Testis (tissue), 2 donors: ENCODE measurements at regions not wholly inside any gene's neighbourhood (a gene's known extent, or its start where the extent isn't known, plus 50 kb on each side); places are given as distances from the start of the nearest gene placed in this dataset.

ENCODE experiments used
- DNase-seq: peaks from one replicate; pipeline ENCODE4 v3.0.0-alpha.2; 2019
- H3K27ac ChIP-seq, 2 donors: fragments of 200-600 bp; sonication (generic); one replicate each; pipeline ENCODE4 v1.5.1; 2019
- H3K27me3 ChIP-seq: fragments of 200-600 bp; sonication (generic); one replicate; pipeline ENCODE4 v1.5.1; 2019
- H3K36me3 ChIP-seq: fragments of 200-600 bp; sonication (generic); one replicate; pipeline ENCODE4 v1.5.1; 2017; ENCODE audit warnings: low read depth; ENCODE audit errors: missing control alignments
- H3K4me1 ChIP-seq: fragments of 200-600 bp; sonication (generic); one replicate; pipeline ENCODE4 v1.5.1; 2019
- H3K4me3 ChIP-seq, 2 donors: fragments of 200-600 bp; sonication (generic); one replicate each; pipeline ENCODE4 v1.5.1; 2017 to 2019
- H3K9me3 ChIP-seq: fragments of 200-600 bp; sonication (generic); one replicate; pipeline ENCODE4 v1.5.1; 2017
- CTCF ChIP-seq, 3 experiments: fragments of 450-650 bp in 2 of 3; fragments of 200-600 bp in 1 of 3; sonication (generic) in 1 of 3; IDR thresholded peaks; one replicate each; pipeline ENCODE4 v1.5.1; 2016 to 2019; ENCODE audit warnings: antibody characterized with exemption in 3 of 3, mild to moderate bottlenecking in 2 of 3, moderate library complexity in 1 of 3
- POLR2A ChIP-seq: fragments of 450-650 bp; IDR thresholded peaks from one replicate; pipeline ENCODE4 v1.6.1; 2017; ENCODE audit warnings: antibody characterized with exemption, mild to moderate bottlenecking, moderate library complexity
- WGBS, 2 donors: methylation state at CpG; one replicate each; pipeline ENCODE4 v1.1.5; 2018; 5-methylcytosine and 5-hydroxymethylcytosine counted together
- intact Hi-C: fragments of 100-400 bp; cut with DNase I; formaldehyde crosslinking; loops from one replicate; pipeline ENCODE4 v1.15.1; 2023; ENCODE audit warnings: low total_unique reads

- no peaks in the 10 kb centered on the region for H3K27me3 ChIP-seq
- DNase-seq = no peak
- intact Hi-C loops = loop anchor here (10.0 kb wide), 1 partner anchor 65 kb away; no protein-coding TSS in a partner anchor
- no peaks in the 10 kb centered on the region for H3K4me1 ChIP-seq
- no peak overlapping the region for H3K27ac ChIP-seq
- 86 to 91% methylated on average over 3 of the region's 3 CpGs for WGBS, 2 donors
- no peak overlapping the region for H3K4me3 ChIP-seq
- no peaks in the 10 kb centered on the region for H3K36me3 ChIP-seq
- H3K9me3 ChIP-seq = no peaks in the 10 kb centered on the region
- TF ChIP-seq CTCF (IDR thresholded peaks at IDR 0.05) (no peak), POLR2A (no peak)
These were observed 439.2 kb downstream of the MAFB start for GRCh38 chr20:40249805-40250204.

GRCh38 chr20:40245829-40246228 lies 443.2 kb downstream of the MAFB start:
- Histone ChIP-seq H3K27me3 (no peaks in the 10 kb centered on the region), H3K27ac (no peak overlapping the region), H3K4me1 (no peaks in the 10 kb centered on the region), H3K9me3 (no peaks in the 10 kb centered on the region), H3K4me3 (no peak overlapping the region), H3K36me3 (no peaks in the 10 kb centered on the region)
- DNase-seq = no peak
- TF ChIP-seq POLR2A (no peak), CTCF (IDR thresholded peaks at IDR 0.05) (no peak)
- intact Hi-C loops = no loop called here

- Histone ChIP-seq H3K9me3 (no peaks in the 10 kb centered on the region), H3K4me1 (no peaks in the 10 kb centered on the region), H3K27me3 (no peaks in the 10 kb centered on the region), H3K4me3 (no peak overlapping the region), H3K27ac (no peak overlapping the region), H3K36me3 (no peaks in the 10 kb centered on the region)
- intact Hi-C loops = no loop called here
- no peak for TF ChIP-seq CTCF (IDR thresholded peaks at IDR 0.05)
- no peak for TF ChIP-seq POLR2A
- 93 to 94% methylated on average over 4 of the region's 4 CpGs for WGBS, 2 donors
- no peak for DNase-seq
These were observed 444.8 kb downstream of the MAFB start for GRCh38 chr20:40244286-40244685.

- Histone ChIP-seq H3K4me3 (no peak overlapping the region), H3K27ac (no peak overlapping the region), H3K36me3 (no peaks in the 10 kb centered on the region), H3K4me1 (no peaks in the 10 kb centered on the region), H3K9me3 (no peaks in the 10 kb centered on the region), H3K27me3 (no peaks in the 10 kb centered on the region)
- no peak for DNase-seq
- TF ChIP-seq CTCF (IDR thresholded peaks at IDR 0.05) = no peak
- TF ChIP-seq POLR2A = no peak
- WGBS, 2 donors = 73 to 75% methylated on average over 9 of the region's 9 CpGs
- intact Hi-C loops = no loop called here
These were observed 447.3 kb downstream of the MAFB start for GRCh38 chr20:40241596-40242343.

GRCh38 chr20:40238511-40238910 lies 450.5 kb downstream of the MAFB start:
- H3K27me3 ChIP-seq = no peaks in the 10 kb centered on the region
- DNase-seq = no peak
- H3K9me3 ChIP-seq = no peaks in the 10 kb centered on the region
- WGBS, 2 donors = 86 to 92% methylated on average over 3 of the region's 3 CpGs
- no peaks in the 10 kb centered on the region for H3K4me1 ChIP-seq
- H3K4me3 ChIP-seq = no peak overlapping the region
- TF ChIP-seq POLR2A (no peak), CTCF (IDR thresholded peaks at IDR 0.05) (no peak)
- no peak overlapping the region for H3K27ac ChIP-seq
- no peaks in the 10 kb centered on the region for H3K36me3 ChIP-seq
- intact Hi-C loops = no loop called here
